Brain pericyte (primary cell): ENCODE measurements at regions not wholly inside any gene's neighbourhood (a gene's known extent, or its start where the extent isn't known, plus 50 kb on each side); places are given as distances from the start of the nearest gene placed in this dataset.
"Not testable (repeated sequence)": the region's sequence is repeated elsewhere in the genome, so short reads cannot be mapped to it uniquely, and the experiment has no call there.

Source experiments
- DNase-seq: peaks from one replicate; pipeline ENCODE4 v3.0.0-alpha.2; 2012; ENCODE audit warnings: low read depth, low spot score

DNA sequence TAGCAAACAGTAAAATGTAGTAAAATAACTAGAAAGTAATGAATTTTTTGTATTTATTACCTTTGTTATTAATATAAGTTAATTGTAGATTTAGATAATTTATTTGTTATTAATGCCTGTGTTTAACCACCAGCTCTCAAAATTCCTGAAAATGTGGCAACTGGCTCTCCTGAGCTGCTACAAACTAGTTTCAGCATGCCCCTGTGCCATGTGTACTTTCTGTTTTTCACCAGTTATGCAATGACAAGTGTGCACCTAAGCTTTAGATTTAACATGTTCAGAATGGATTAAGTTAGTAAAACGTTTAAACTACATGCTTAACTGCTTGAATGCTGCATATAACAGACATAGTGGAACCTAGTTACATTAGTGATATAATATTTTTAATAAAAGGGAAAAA is 88.1 kb downstream of the POSTN start:
- DNase-seq = no peak

DNA sequence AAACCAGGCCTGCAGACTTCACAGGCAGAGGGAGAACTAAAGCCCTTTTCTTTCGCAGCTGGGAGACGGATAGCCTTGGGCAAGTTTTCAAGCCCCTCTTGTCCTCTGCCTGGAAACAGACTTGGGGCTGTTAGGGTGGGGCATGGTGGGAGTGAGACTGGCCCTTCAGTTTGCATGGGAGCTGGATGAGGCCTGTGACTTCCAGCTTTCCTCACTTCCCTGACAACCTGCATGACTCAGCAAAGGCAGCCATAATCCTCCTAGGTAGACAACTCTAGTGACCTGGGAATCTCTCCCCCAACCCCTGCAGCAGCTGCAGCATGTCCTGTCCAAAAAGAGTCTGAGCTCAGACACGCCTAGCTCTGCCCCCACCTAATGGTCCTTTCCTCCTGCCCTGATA is 93.0 kb downstream of the POSTN start:
- no peak for DNase-seq

DNA sequence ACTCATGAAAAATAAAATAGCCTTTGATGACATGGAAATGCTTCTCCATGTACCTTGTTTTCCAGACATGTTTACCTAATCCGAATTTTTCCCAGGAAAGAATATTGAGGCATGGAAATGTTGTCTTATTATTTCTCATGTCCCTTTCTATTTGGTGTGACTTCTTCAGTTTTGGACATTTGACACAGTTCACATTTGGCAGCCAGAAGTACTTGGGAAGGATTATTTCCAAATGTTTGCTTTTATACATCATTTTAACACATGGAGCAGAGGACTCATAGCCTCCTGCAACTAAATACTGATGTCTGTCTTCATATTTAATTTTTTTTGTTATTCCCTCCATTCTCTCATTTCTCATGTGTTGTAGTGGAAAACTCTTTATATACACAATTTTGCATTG is 94.3 kb downstream of the POSTN start:
- DNase-seq = no peak

DNA sequence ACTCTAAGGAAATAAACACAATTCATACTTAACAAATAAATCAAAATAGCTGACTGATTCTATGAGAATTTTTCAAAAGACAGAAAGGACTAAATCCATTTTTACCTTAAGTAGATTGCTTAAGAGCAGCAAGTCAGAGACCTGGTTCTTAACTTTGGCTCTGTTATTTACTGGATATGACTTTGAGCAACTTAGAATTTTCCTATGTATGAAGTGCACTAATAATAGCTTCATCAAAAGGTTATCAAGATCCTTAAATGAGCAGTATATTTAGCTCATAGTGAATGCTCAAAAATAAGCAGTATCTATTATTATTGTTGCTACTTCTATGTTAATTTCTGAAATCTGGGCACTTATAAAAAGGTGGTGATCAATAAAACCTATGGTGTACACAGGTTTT is 95.3 kb downstream of the POSTN start:
- no peak for DNase-seq

DNA sequence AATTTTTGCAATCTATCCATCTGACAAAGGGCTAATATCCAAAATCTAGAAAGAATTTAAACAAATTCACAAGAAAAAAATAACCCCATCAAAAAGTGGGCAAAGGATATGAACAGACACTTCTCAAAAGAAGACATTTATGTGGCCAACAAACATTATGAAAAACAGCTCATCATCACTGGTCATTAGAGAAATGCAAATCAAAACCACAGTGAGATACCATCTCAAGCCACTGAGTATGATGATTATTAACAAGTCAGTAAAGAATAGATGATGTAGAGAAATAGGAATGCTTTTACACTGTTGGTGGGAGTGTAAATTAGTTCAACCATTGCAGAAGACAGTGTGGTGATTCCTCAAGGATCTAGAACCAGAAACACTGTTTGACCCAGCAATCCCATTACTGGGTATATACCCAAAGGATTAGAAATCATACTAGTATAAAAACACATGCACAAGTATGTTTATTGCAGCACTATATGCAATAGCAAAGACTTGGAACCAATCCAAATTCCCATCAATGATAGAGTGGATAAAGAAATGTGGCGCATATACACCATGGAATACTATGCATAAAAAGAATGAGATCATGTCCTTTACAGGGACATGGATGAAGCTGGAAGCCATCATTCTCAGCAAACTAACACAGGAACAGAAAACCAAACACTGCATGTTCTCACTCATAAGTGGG is 96.1 kb downstream of the POSTN start:
- not testable (repeated sequence) for DNase-seq

DNA sequence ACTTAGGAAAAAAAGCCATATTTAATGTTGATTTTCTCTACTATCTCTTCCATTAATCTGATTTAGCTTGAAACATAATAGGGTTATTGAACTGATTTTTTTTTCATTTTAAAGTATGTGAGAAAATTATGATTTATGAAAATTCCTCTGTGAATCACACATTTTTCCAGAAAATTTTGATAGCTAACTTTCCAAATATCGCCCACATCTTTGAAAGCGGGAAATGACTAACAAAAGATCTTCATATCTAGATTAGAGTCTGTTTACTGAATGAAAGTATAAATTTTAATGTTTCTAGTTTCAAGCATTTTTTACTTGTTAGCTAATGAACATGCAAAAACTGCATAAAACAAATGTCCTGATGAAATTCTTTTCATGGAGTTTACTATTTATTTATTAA is 97.4 kb downstream of the POSTN start:
- no peak for DNase-seq

DNA sequence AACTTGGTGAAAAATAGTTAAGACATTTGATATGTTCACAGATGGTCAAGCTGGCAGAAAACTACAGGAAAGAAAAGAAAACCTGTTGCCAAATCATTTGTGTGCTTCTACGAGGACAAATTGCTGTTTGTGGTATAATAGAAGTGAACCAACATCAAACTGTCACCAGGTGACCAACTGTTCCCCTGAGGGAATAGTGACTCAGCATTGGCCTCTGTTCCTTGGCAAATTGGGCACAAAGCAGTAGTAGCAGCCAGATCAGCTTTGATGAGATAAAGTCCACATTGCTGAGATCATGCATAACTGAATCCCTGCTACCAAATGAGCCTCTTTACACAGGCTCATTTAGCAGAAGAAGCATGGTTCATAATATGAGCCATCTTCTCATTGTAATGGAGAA is 103.5 kb downstream of the POSTN start:
- no peak for DNase-seq

DNA sequence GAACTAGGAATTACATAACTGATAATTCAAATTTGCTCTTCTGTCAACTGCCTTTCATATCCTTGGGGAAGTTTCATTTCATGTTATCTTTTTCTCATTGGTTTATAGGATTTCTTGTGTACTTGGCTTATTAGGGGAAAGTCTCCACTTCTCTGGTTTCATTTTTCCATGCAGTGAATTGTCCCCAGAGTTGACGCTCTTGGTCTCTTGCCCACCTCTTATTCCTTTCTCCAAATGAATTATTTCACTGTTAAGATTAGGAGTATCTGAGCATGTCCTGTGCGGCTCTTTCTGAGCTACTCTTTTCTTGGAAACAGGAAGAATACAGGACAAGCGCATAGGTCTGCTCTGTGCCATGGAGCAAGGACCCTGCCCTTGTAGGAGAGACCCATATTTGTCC is 104.8 kb downstream of the POSTN start:
- no peak for DNase-seq

DNA sequence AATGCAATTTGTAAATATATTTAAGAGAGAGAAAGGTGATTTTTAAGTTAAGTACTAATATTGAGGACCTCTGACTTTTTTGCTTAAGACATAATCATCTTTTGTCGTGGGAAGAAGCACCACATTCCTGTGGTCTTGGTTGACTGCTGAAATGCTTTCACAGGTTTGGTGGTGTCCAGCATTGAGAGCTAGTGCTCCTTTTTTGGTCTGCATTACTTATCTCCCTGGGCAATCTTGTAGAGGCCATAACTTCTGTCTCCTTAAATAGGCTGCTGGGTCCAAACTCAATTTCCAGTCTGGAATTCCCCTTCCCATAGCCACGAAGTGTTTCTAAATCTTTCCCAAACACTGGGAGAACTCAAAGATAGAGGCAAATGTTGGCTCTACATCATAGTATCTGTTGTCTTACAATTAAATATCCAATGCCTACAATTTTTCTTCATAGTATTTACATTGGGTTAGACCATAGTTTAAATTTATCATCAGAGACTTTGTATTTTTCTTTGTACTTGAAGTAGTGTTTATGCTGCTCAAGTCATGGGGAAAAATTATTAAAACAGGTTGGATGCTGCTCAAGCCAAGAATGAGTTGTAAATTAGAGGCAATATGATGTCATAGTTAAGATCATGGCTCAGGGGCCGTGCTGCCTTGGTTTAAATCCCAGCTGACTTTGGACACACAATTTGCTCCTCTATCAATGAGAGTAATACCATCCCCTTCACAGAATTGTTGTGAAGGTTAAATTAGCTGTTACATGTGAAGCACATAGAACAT is 105.6 kb downstream of the POSTN start:
- no peak for DNase-seq

DNA sequence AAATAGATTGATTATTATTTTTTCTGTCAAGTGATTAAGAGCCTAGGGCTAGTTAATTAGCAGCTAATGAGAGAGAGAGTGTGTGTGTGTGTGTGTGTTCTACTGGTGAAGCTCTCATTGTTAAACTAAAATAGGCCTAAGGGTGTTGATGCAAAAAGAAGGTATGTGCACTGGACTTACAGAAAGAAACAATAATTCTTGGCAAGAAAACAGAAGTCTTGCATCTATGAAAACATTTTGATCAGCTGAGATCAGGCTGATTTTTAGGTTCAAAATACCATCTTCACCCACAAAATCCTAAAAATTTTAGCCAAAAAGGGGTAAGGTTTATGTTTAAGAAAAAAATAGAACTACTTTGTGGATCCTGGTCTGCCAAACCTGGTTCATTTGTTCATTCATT is 106.5 kb downstream of the POSTN start:
- DNase-seq = no peak

DNA sequence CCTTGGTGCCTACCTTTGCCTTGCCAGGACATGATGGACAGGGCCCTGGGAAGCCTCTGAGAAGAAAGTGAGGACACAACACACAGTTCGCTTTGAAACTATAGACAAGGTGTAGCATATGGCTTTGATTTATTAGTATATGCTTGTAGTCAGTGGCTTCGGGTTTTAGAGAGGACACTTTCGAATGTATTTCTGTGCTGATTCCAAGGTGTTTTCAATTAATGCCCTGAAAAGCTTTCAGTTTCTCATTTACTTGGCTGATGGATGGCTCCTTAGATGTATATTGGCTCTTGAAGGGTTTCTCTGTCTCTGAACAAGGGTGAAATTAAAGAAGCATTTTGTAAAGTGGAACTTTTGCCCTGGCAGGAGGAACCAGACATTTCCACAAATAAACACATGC is 106.9 kb downstream of the POSTN start:
- DNase-seq = no peak

DNA sequence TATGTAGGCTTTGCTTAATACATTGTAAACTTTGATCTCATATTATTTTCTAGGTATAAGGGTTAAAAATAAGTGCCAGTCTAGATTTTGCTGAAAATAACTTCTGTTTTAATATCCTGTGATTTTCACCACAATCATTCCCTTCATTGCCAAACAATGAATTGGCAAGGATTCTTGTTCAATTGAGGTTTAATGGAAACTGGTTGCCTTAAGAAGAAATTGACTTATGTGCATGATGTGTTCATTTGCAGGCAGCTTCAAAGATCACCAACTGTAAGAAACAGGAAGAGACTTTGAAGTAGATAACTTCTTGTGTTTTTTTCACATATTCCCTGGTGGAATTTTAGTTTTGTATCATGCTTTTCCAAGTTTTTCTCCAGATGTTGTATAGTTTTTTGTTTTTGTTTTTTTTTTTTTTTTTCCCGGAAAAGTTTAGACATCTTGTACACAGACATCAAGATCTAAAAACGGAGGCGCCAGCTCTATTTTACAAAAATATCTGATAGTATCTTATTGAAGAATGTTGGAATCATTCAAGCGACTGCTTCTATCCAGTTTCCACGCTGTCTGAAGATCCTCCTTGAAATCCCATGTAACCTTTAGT is 108.3 kb downstream of the POSTN start:
- DNase-seq = no peak

DNA sequence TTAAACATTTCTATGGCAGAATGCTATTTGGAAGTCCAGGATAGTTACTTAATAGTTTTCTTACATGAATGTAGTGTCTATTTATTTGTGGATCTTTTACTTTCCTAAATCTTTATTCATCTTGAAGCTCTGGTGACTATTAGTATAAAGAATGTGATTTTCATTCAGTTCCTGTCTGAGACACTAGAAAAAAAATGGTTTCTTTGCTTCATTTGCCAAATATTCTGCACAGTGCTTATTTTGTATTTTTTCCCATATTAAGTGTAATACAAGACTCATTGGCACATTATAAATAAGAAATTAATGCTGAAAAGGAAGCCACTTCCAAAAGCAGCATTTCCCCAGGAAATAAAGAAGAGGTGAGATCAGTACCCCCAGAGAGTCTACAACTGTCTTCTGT is 109.8 kb downstream of the POSTN start:
- DNase-seq = no peak

DNA sequence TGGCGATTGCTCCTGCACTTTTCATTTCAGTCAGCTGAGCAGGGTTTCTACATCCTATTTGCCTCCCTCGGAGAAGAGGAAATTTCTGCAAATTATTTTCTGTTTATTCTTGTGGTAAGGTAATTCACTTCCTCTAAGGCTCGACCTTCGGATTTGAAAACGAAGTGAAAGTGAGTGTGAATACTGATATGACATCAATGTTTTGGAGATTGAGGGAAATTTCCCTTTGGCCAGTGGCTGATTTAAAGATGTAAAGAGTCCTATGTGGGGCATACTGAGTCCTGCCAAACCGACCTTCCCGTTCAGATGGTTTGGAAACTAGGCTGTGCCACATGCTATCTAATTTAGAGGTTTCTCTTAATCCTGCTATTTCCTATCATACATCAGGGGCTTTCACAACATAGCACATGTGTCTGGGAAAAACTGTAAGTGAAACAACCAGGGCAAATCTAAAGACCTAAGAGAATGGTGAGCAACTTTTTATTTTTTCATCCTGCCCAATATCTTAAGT is 112.3 kb downstream of the POSTN start:
- no peak for DNase-seq

DNA sequence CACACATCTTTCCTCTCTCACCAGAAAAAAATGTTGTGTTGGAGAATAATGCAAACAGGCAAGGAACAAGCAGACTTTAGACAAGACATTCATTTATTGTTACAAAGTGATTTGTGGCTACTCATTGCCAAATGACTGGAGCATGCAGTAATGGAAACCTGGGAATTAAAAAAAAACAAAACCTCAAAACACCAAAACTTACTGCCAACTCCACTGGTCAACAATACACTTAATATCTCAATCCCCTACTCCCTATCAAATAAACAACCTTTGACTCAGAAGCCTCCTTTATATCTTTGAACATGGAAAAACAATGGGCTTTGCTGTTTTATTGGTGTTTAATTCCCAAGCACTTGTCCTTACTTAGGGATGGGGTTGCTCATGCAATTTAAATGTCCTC is 112.8 kb downstream of the POSTN start:
- DNase-seq = no peak

DNA sequence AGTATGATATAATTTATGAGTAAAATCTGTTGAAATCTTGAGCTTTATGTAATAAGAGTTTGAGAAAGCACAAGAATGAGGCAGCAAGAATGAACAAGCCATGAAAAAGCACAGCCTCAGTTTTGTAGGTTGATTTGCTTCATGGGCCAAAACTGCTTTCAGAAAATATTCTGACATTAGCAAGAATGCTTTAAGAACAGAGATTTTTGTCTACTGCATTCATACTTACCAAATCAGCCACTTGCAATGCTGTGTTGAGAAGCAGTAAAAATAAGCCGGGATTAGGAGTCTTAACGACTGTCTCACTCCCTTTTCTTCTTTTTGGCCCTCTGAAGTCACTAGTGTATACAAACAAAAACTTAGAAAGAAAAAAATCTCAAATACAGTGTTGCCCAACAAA is 114.5 kb downstream of the POSTN start:
- DNase-seq = no peak

DNA sequence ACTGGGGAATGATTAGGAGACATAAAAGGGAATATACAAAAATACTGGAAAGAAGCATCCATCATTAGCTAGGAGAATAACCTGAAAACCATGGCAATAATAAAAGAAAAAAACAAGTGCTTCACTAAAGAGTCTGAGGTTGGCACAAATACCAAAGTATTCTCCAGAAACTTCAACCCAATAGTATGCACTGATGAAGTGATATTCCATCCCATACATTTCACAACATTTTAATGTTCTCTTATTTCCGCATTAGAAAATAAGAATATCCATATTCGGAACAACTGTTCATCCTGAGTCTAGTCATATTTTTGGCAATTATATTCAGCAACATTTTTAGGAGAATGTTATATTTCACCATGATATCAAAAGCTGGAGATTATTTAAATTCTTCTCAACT is 116.2 kb downstream of the POSTN start:
- DNase-seq = no peak

DNA sequence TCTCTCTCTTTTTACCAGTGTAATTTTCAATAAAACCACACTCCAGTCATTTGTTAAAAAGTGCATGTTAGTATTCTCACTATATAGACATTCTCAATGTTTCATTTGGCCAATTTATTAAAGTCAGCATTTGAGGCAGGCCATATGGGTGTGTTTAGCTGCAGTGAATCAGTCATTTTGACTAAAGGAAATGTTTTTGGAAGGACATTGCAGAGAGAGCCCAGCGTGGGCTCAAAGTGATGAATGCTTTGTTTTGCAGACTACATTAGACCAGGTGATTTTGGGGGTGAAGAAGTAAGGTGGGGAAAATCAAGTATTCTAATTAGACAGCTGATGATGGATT is 116.7 kb downstream of the POSTN start:
- no peak for DNase-seq

DNA sequence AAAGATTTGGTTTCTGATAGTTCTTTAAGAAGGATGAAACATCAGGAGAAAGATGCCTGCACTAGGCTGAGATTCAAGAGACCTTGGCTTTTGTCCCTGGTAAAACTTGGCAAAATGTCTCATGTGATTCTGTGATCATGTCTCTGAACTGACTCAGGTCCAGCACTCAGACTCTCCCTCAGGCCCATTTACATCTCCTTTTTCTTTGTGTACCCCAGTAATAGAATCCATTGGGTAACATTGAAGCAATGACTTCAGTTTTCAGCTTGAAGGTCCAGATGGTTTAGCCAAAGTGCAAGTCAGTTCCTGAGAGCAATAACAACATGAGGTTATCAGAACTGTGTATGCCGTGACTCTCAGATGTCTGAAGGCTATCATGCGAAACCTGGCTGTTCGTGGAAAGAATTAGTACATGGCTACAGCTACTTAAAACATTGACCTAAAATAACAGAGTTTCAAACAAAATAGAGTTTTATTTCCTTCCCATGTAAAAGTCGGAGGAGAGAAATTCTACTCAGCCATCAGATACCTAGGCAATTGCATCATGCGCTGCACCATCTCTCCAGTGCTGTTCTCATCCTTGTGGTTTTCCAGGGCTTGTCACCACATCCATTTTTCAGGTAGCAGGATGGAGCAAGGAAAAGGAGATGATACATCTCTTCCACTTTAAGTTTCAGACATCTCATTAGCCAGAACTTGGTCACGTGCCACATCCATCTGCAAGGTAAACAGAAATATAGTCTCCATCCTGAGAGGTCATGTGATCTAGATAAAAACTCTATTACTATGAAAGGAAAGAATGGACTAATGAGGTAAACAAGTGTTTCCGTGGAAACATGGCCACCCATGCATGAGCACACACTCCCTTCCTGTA is 117.3 kb downstream of the POSTN start:
- DNase-seq = no peak

DNA sequence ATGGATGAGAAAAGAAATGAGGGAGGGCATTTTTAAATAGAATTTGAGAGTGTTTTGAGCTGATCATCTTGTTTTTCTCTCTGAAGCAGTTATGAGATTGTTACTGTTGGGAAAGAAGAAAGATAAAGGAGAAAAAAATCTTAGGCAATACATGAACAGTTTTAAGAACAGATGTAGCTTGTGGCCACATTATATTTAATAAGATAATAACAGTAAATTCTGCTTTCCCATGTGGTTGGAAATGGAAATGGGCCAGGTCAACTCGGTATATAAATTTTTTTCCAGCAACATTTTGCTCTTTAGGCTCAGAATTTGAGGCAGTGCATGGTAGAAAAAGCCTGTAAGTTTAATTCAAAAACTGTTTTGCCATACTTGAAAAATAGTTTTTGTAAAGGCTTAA is 118.7 kb downstream of the POSTN start:
- no peak for DNase-seq

DNA sequence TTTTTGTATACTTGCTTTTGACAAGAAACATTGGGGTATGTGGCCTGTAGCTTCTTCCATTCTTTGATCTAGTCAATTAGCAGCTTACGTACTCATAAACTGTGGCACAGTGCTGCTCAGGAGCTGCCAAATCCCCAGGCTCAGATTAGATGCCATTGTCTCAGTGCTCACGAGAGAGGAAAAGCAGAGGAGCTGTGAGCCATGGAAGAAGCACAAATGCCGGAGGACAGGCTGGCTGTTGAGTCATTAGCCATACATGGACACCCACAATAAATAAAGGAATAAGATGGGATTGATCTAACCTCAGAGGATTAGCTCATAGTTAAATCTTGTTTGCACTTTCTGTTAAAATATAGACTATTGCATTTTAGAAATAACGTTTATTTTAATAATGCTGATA is 121.7 kb downstream of the POSTN start:
- no peak for DNase-seq

DNA sequence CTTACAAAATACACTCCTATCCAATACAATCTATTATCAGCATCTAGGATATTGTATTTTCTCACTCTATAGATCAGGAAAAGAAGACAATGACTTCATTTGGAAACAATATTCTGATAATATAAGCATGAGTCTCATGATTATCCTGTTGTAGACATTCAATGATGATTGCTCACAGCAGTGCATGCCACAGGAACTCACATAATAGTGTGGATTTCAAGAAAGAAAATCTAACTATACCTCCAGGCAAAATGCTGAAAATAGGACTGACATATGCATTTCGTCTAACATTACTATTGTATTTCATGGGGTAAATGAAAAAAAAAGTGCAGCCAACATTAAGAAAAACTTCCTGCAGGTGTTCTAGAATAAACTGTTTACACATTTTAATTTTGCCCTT is 122.6 kb downstream of the POSTN start:
- no peak for DNase-seq
